SU-DHL-6 (cell line): ENCODE measurements at regions not wholly inside any gene's neighbourhood (a gene's known extent, or its start where the extent isn't known, plus 50 kb on each side); places are given as distances from the start of the nearest gene placed in this dataset.

ENCODE experiments used
- EZH2phosphoT487 ChIP-seq: fragments of 200-600 bp; sonication (generic), shearing (Covaris generic); conservative IDR thresholded peaks from 2 replicates; pipeline ENCODE4 v1.6.1; 2018; ENCODE audit warnings: mild to moderate bottlenecking, antibody characterized with exemption, low read length, moderate library complexity, mixed read lengths
- TF ChIP-seq, protein P1 (sequence below): fragments of 200-600 bp; sonication (generic); IDR thresholded peaks from one replicate; pipeline ENCODE4 v1.5.1; 2017; ENCODE audit warnings: antibody characterized with exemption, mild to moderate bottlenecking, low read length, moderate library complexity; ENCODE audit not compliant: insufficient read depth, poor library complexity, severe bottlenecking

DNA sequence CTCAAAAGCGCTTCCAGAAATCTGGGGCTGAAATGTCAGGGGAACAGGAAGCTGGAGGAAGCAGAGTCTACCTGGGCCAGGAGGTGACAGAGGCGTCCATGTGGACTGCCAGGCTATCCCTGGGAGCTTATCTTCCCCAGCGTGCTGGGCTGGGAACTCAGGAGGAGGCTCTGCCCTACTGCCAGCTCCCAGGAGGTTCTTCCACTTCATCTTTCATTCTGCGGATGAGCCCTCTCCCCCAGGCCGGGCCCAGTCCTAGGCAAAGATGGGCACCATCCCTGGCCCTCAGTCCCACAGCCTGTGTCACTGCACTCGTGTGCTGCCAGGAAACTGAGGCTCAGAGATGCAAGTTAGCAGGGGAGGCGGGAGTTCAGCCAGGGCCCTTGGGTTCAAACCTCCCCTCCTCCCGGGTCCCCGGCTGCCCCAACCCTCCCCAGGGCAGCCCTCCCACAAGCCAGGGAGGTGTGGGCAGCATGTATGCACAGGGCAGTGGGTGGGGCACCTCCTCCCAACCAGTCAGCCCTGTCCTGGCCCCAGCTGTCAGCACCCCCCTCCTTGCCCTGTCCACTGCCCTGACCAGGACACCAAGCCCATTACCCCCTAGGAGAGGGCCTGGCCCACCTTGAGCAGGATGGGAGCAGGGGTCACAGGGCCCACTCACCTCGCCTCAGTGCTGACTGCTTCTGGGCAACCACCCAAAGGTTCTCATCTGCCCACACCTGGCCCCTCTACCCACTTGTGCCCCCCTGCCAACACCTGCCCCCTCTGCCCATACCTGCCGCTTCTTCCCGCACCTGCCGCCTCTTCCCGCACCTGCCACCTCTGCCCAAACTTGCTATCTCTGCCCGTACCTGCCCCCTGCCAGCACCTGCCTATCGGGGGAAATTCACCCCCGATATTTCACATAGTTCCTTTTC is 226.0 kb downstream of the NPHP4 start:
- TF ChIP-seq, protein P1, sequence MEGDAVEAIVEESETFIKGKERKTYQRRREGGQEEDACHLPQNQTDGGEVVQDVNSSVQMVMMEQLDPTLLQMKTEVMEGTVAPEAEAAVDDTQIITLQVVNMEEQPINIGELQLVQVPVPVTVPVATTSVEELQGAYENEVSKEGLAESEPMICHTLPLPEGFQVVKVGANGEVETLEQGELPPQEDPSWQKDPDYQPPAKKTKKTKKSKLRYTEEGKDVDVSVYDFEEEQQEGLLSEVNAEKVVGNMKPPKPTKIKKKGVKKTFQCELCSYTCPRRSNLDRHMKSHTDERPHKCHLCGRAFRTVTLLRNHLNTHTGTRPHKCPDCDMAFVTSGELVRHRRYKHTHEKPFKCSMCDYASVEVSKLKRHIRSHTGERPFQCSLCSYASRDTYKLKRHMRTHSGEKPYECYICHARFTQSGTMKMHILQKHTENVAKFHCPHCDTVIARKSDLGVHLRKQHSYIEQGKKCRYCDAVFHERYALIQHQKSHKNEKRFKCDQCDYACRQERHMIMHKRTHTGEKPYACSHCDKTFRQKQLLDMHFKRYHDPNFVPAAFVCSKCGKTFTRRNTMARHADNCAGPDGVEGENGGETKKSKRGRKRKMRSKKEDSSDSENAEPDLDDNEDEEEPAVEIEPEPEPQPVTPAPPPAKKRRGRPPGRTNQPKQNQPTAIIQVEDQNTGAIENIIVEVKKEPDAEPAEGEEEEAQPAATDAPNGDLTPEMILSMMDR = no peak
- TF ChIP-seq EZH2phosphoT487 = no peak
